ENCODE measurements at regions not wholly inside any gene's neighbourhood (a gene's known extent, or its start where the extent isn't known, plus 50 kb on each side); places are given as distances from the start of the nearest gene placed in this dataset.

DNA sequence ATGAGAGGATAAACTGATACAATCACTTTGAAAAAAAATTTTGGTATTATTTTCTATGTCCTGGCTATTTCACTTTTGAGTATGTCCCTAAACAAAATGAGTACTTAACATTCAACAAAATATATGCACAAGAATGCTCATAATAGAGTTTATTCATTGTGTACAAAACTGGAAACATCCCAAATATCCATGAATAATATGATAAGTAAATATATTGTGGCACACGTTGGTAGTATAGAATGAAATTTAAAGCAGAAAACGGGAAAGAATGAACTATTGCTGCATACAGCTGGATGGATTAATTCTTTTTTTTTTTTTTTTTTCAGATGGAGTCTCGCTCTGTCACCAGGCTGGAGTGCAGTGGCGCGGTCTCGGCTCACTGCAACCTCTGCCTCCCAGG, 725.2 kb downstream of the LTN1 start:
- no peak for ATAC-seq
- H3K4me1 ChIP-seq (replicated peaks in 1 of 2; ENCODE audit: control insufficient read depth in 2 of 2, insufficient read depth in 2 of 2, low read length in 2 of 2): no peaks in the 10 kb centered on the region
- DNase-seq (ENCODE audit: extremely low read depth in 1 of 4, low spot score in 3 of 4): no peak
- H3K79me2 ChIP-seq (ENCODE audit: control insufficient read depth, insufficient read depth, low read length): no peaks in the 10 kb centered on the region
- no peaks in the 10 kb centered on the region for H3K9me1 ChIP-seq (ENCODE audit: control insufficient read depth, insufficient read depth, low read length)
- H4K20me1 ChIP-seq (replicated peaks; ENCODE audit: control insufficient read depth, insufficient read depth, low read length): no peaks in the 10 kb centered on the region
- peaks cover 3% of the 10 kb centered on the region; the same call in 1 of the 2 replicates for H3K9me3 ChIP-seq (replicated peaks; ENCODE audit: control insufficient read depth, insufficient read depth, low read depth, low read length)
- POLR2A ChIA-PET: no interaction called here
- no peak overlapping the region for H3K4me3 ChIP-seq
- H2AFZ ChIP-seq (ENCODE audit: low read depth, low read length): no peak overlapping the region
- H3K9ac ChIP-seq (ENCODE audit: insufficient read depth in 1 of 2, low read depth in 2 of 2, low read length in 2 of 2): no peak overlapping the region
- H3K27ac ChIP-seq (ENCODE audit: extremely low read depth, low read depth, low read length): no peak overlapping the region
- no peaks in the 10 kb centered on the region for H3K36me3 ChIP-seq (ENCODE audit: control insufficient read depth, insufficient read depth, low read length)
- no peak for FAIRE-seq
- in situ Hi-C loops (cut with MboI): no loop called here
- no peak overlapping the region for H3K4me2 ChIP-seq (ENCODE audit: insufficient read depth, low read length)
- CTCF ChIA-PET (ENCODE audit: low intra/inter-chr PET ratio): no interaction called here
- no peaks in the 10 kb centered on the region for H3K27me3 ChIP-seq (ENCODE audit: control insufficient read depth in 2 of 2, insufficient read depth in 2 of 2, low read length in 2 of 2)
- intact Hi-C loops (cut with micrococcal nuclease): no loop called here
- no TSS peak for BruUV-seq (replicated peaks)
- WGBS (ENCODE audit: insufficient coverage, low coverage, missing lambda C conversion rate): 0% methylated on average over 5 of the region's 6 CpGs
- TF ChIP-seq ZNF668 (CRISPR knock-in tag; IDR thresholded peaks at IDR 0.05) (no peak), SRSF9 (IDR thresholded peaks at IDR 0.05; ENCODE audit: borderline replicate concordance, low read depth, low read length) (no peak), ZNF445 (CRISPR knock-in tag; IDR thresholded peaks at IDR 0.05; ENCODE audit: low read depth) (no peak)
- TF ChIP-seq, protein P1, sequence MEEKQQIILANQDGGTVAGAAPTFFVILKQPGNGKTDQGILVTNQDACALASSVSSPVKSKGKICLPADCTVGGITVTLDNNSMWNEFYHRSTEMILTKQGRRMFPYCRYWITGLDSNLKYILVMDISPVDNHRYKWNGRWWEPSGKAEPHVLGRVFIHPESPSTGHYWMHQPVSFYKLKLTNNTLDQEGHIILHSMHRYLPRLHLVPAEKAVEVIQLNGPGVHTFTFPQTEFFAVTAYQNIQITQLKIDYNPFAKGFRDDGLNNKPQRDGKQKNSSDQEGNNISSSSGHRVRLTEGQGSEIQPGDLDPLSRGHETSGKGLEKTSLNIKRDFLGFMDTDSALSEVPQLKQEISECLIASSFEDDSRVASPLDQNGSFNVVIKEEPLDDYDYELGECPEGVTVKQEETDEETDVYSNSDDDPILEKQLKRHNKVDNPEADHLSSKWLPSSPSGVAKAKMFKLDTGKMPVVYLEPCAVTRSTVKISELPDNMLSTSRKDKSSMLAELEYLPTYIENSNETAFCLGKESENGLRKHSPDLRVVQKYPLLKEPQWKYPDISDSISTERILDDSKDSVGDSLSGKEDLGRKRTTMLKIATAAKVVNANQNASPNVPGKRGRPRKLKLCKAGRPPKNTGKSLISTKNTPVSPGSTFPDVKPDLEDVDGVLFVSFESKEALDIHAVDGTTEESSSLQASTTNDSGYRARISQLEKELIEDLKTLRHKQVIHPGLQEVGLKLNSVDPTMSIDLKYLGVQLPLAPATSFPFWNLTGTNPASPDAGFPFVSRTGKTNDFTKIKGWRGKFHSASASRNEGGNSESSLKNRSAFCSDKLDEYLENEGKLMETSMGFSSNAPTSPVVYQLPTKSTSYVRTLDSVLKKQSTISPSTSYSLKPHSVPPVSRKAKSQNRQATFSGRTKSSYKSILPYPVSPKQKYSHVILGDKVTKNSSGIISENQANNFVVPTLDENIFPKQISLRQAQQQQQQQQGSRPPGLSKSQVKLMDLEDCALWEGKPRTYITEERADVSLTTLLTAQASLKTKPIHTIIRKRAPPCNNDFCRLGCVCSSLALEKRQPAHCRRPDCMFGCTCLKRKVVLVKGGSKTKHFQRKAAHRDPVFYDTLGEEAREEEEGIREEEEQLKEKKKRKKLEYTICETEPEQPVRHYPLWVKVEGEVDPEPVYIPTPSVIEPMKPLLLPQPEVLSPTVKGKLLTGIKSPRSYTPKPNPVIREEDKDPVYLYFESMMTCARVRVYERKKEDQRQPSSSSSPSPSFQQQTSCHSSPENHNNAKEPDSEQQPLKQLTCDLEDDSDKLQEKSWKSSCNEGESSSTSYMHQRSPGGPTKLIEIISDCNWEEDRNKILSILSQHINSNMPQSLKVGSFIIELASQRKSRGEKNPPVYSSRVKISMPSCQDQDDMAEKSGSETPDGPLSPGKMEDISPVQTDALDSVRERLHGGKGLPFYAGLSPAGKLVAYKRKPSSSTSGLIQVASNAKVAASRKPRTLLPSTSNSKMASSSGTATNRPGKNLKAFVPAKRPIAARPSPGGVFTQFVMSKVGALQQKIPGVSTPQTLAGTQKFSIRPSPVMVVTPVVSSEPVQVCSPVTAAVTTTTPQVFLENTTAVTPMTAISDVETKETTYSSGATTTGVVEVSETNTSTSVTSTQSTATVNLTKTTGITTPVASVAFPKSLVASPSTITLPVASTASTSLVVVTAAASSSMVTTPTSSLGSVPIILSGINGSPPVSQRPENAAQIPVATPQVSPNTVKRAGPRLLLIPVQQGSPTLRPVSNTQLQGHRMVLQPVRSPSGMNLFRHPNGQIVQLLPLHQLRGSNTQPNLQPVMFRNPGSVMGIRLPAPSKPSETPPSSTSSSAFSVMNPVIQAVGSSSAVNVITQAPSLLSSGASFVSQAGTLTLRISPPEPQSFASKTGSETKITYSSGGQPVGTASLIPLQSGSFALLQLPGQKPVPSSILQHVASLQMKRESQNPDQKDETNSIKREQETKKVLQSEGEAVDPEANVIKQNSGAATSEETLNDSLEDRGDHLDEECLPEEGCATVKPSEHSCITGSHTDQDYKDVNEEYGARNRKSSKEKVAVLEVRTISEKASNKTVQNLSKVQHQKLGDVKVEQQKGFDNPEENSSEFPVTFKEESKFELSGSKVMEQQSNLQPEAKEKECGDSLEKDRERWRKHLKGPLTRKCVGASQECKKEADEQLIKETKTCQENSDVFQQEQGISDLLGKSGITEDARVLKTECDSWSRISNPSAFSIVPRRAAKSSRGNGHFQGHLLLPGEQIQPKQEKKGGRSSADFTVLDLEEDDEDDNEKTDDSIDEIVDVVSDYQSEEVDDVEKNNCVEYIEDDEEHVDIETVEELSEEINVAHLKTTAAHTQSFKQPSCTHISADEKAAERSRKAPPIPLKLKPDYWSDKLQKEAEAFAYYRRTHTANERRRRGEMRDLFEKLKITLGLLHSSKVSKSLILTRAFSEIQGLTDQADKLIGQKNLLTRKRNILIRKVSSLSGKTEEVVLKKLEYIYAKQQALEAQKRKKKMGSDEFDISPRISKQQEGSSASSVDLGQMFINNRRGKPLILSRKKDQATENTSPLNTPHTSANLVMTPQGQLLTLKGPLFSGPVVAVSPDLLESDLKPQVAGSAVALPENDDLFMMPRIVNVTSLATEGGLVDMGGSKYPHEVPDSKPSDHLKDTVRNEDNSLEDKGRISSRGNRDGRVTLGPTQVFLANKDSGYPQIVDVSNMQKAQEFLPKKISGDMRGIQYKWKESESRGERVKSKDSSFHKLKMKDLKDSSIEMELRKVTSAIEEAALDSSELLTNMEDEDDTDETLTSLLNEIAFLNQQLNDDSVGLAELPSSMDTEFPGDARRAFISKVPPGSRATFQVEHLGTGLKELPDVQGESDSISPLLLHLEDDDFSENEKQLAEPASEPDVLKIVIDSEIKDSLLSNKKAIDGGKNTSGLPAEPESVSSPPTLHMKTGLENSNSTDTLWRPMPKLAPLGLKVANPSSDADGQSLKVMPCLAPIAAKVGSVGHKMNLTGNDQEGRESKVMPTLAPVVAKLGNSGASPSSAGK (IDR thresholded peaks at IDR 0.05): no peak
- TF ChIP-seq, protein P2, sequence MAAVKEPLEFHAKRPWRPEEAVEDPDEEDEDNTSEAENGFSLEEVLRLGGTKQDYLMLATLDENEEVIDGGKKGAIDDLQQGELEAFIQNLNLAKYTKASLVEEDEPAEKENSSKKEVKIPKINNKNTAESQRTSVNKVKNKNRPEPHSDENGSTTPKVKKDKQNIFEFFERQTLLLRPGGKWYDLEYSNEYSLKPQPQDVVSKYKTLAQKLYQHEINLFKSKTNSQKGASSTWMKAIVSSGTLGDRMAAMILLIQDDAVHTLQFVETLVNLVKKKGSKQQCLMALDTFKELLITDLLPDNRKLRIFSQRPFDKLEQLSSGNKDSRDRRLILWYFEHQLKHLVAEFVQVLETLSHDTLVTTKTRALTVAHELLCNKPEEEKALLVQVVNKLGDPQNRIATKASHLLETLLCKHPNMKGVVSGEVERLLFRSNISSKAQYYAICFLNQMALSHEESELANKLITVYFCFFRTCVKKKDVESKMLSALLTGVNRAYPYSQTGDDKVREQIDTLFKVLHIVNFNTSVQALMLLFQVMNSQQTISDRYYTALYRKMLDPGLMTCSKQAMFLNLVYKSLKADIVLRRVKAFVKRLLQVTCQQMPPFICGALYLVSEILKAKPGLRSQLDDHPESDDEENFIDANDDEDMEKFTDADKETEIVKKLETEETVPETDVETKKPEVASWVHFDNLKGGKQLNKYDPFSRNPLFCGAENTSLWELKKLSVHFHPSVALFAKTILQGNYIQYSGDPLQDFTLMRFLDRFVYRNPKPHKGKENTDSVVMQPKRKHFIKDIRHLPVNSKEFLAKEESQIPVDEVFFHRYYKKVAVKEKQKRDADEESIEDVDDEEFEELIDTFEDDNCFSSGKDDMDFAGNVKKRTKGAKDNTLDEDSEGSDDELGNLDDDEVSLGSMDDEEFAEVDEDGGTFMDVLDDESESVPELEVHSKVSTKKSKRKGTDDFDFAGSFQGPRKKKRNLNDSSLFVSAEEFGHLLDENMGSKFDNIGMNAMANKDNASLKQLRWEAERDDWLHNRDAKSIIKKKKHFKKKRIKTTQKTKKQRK (IDR thresholded peaks at IDR 0.05; ENCODE audit: borderline replicate concordance, low read depth, low read length): no peak
